HL-60 (cell line): ENCODE measurements at regions not wholly inside any gene's neighbourhood (a gene's known extent, or its start where the extent isn't known, plus 50 kb on each side); places are given as distances from the start of the nearest gene placed in this dataset.

ENCODE experiments used
- CTCF ChIP-seq: IDR thresholded peaks from one replicate; pipeline ENCODE4 v1.5.1; 2011; ENCODE audit warnings: low read length, control low read depth, inconsistent platforms; ENCODE audit not compliant: insufficient read depth
- GABPA ChIP-seq: IDR thresholded peaks from 2 replicates; pipeline ENCODE4 v1.6.1; 2012; ENCODE audit warnings: low read depth
- POLR2AphosphoS5 ChIP-seq: IDR thresholded peaks from 2 replicates; pipeline ENCODE4 v1.6.1; 2012; ENCODE audit warnings: low read depth
- REST ChIP-seq: IDR thresholded peaks from 2 replicates; pipeline ENCODE4 v1.6.1; 2012; ENCODE audit warnings: low read depth; ENCODE audit not compliant: insufficient replicate concordance
- SPI1 ChIP-seq: IDR thresholded peaks from 2 replicates; pipeline ENCODE4 v1.6.1; 2012; ENCODE audit warnings: low read depth, mild to moderate bottlenecking, borderline replicate concordance

GRCh38 chr9:105172436-105172835 is 72.0 kb upstream of the SLC44A1 start:
- TF ChIP-seq SPI1 (no peak), CTCF (no peak), POLR2AphosphoS5 (no peak), REST (no peak), GABPA (no peak)
